ENCODE measurements at regions not wholly inside any gene's neighbourhood (a gene's known extent, or its start where the extent isn't known, plus 50 kb on each side); places are given as distances from the start of the nearest gene placed in this dataset.

- Histone ChIP-seq H3K9ac (ENCODE audit: low read length) (peak overlapping the region; percentile 54), H4K20me1 (ENCODE audit: low read length) (no peaks in the 10 kb centered on the region), H3K4me1 (ENCODE audit: insufficient read depth, low read length) (peaks cover 69% of the 10 kb centered on the region), H3K4me2 (ENCODE audit: low read length) (peak overlapping the region; percentile 60), H3K27ac (ENCODE audit: low read length) (peak overlapping the region; percentile 93), H3K9me3 (ENCODE audit: low read length) (no peaks in the 10 kb centered on the region), H3K36me3 (ENCODE audit: low read depth, low read length) (no peaks in the 10 kb centered on the region), H2AFZ (ENCODE audit: low read length) (peak overlapping the region; percentile 34; the same call in 1 of the 2 replicates), H3F3A (ENCODE audit: low read length, unreplicated experiment) (peaks cover 5% of the 10 kb centered on the region), H3K79me2 (ENCODE audit: low read length) (no peaks in the 10 kb centered on the region), H3K9me2 (replicated peaks; ENCODE audit: low read length) (no peaks in the 10 kb centered on the region), H3K27me3 (ENCODE audit: low read length) (no peaks in the 10 kb centered on the region), H3K4me3 (ENCODE audit: low read length) (no peak overlapping the region)
- ATAC-seq: peak; percentile 18
- TF ChIP-seq EZH2phosphoT487 (IDR thresholded peaks at IDR 0.05; ENCODE audit: borderline replicate concordance, low read length) (no peak), EZH2 (IDR thresholded peaks at IDR 0.05; ENCODE audit: low read length, unreplicated experiment) (no peak), CTCF (conservative IDR thresholded peaks at IDR 0.05; ENCODE audit: low read depth, low read length) (no peak)
- peak; percentile 79 for DNase-seq
- intact Hi-C loops (cut with micrococcal nuclease): loop anchor here (1.0 kb wide), 1 partner anchor 32 kb away; no protein-coding TSS in a partner anchor
- ChIA-PET POLR2A (ENCODE audit: unreplicated experiment) (interaction anchor here (0.9 kb wide), 1 partner anchor 9 kb away, joined by 4 read pairs; no protein-coding TSS in a partner anchor), CTCF (no interaction called here)
- no TSS peak for BruUV-seq (replicated peaks)
These were observed 264.4 kb upstream of the SIX2 start for GRCh38 chr2:45273412-45274249.

- intact Hi-C loops (cut with micrococcal nuclease): loop anchor here (1.0 kb wide), 1 partner anchor 31 kb away; no protein-coding TSS in a partner anchor
- H3K27me3 ChIP-seq (ENCODE audit: low read length): no peaks in the 10 kb centered on the region
- H4K20me1 ChIP-seq (ENCODE audit: low read length): no peaks in the 10 kb centered on the region
- peaks cover 4% of the 10 kb centered on the region for H3F3A ChIP-seq (ENCODE audit: low read length, unreplicated experiment)
- peak overlapping the region; percentile 93 for H3K27ac ChIP-seq (ENCODE audit: low read length)
- peak overlapping the region; percentile 60 for H3K4me2 ChIP-seq (ENCODE audit: low read length)
- peak overlapping the region; percentile 34; the same call in 1 of the 2 replicates for H2AFZ ChIP-seq (ENCODE audit: low read length)
- ChIA-PET POLR2A (ENCODE audit: unreplicated experiment) (no interaction called here), CTCF (no interaction called here)
- no peaks in the 10 kb centered on the region for H3K9me3 ChIP-seq (ENCODE audit: low read length)
- H3K9me2 ChIP-seq (replicated peaks; ENCODE audit: low read length): no peaks in the 10 kb centered on the region
- no peaks in the 10 kb centered on the region for H3K79me2 ChIP-seq (ENCODE audit: low read length)
- no peak overlapping the region for H3K4me3 ChIP-seq (ENCODE audit: low read length)
- DNase-seq: no peak
- ATAC-seq: no peak
- peaks cover 60% of the 10 kb centered on the region for H3K4me1 ChIP-seq (ENCODE audit: insufficient read depth, low read length)
- H3K36me3 ChIP-seq (ENCODE audit: low read depth, low read length): no peaks in the 10 kb centered on the region
- BruUV-seq (replicated peaks): no TSS peak
- TF ChIP-seq EZH2 (IDR thresholded peaks at IDR 0.05; ENCODE audit: low read length, unreplicated experiment) (no peak), CTCF (conservative IDR thresholded peaks at IDR 0.05; ENCODE audit: low read depth, low read length) (no peak), EZH2phosphoT487 (IDR thresholded peaks at IDR 0.05; ENCODE audit: borderline replicate concordance, low read length) (no peak)
- peak overlapping the region; percentile 26 for H3K9ac ChIP-seq (ENCODE audit: low read length)
These were observed 263.5 kb upstream of the SIX2 start for GRCh38 chr2:45272549-45273265.
